CD4-positive, alpha-beta T cell (primary cell): ENCODE measurements at regions not wholly inside any gene's neighbourhood (a gene's known extent, or its start where the extent isn't known, plus 50 kb on each side); places are given as distances from the start of the nearest gene placed in this dataset.

ENCODE experiments used
- ATAC-seq: fragments of 200-7000 bp; cut with Tn5 transposase; one replicate; pipeline ENCODE4 v1.10.0; 2022; ENCODE audit warnings: mild to moderate bottlenecking; ENCODE audit not compliant: poor library complexity
- CTCF ChIA-PET: fragments of 350-600 bp; sonication (Branson Sonifier 250); formaldehyde crosslinking; loops from one replicate; lab custom pipeline; 2021; ENCODE audit warnings: antibody characterized with exemption, inconsistent platforms; lab: Charles Lee
- POLR2A ChIA-PET: fragments of 350-600 bp; sonication (Branson Sonifier 250); formaldehyde crosslinking; loops from one replicate; lab custom pipeline; 2021; ENCODE audit warnings: antibody characterized with exemption, inconsistent platforms; lab: Charles Lee
- DNase-seq, 14 experiments: peaks; one replicate each; pipeline ENCODE4 v3.0.0-alpha.2; 2013 to 2020; ENCODE audit warnings: mixed read lengths in 2 of 14
- H3K27ac ChIP-seq, 2 donors: one replicate each; pipeline versions ENCODE4 v1.5.1 to v1.7.0; 2013; ENCODE audit warnings: low read length in 2 of 2, low read depth in 1 of 2, mild to moderate bottlenecking in 1 of 2
- H3K27me3 ChIP-seq, 2 experiments: 1 replicate in 1 of 2; 2 replicates in 1 of 2; pipeline versions ENCODE4 v1.6.1 to v1.7.0; 2013; ENCODE audit warnings: low read length in 2 of 2, control low read depth in 1 of 2, mild to moderate bottlenecking in 1 of 2, moderate library complexity in 1 of 2; ENCODE audit not compliant: insufficient read depth in 2 of 2, control insufficient read depth in 1 of 2
- H3K36me3 ChIP-seq: one replicate; pipeline ENCODE4 v1.6.1; 2013; ENCODE audit warnings: low read length, control low read depth; ENCODE audit not compliant: insufficient read depth
- H3K4me1 ChIP-seq: one replicate; pipeline ENCODE4 v1.6.1; 2013; ENCODE audit warnings: low read length, control low read depth; ENCODE audit not compliant: insufficient read depth
- H3K4me3 ChIP-seq: one replicate; pipeline ENCODE4 v1.5.1; 2013; ENCODE audit warnings: mild to moderate bottlenecking, low read length, moderate library complexity
- H3K9me3 ChIP-seq, 2 experiments: 1 replicate in 1 of 2; 2 replicates in 1 of 2; pipeline versions ENCODE4 v1.6.1 to v1.7.0; 2013; ENCODE audit warnings: low read length in 2 of 2, mild to moderate bottlenecking in 2 of 2, control low read depth in 1 of 2, moderate library complexity in 1 of 2; ENCODE audit not compliant: control insufficient read depth in 1 of 2, insufficient read depth in 1 of 2
- H3K27ac Mint-ChIP-seq: one replicate; pipeline ENCODE4 v1.8.0; 2020; ENCODE audit warnings: mixed read lengths
- H3K27me3 Mint-ChIP-seq: one replicate; pipeline ENCODE4 v1.8.0; 2021; ENCODE audit warnings: mixed read lengths
- H3K36me3 Mint-ChIP-seq: one replicate; pipeline ENCODE4 v1.8.0; 2021; ENCODE audit warnings: low read depth, mixed read lengths
- H3K4me1 Mint-ChIP-seq: one replicate; pipeline ENCODE4 v1.8.0; 2021; ENCODE audit warnings: low read depth, mixed read lengths
- H3K4me3 Mint-ChIP-seq: one replicate; pipeline ENCODE4 v1.8.0; 2020; ENCODE audit warnings: mild to moderate bottlenecking, mixed read lengths
- H3K9me3 Mint-ChIP-seq: one replicate; pipeline ENCODE4 v1.8.0; 2020; ENCODE audit warnings: mixed read lengths
- CTCF ChIP-seq: fragments of 200-600 bp; IDR thresholded peaks from one replicate; pipeline ENCODE4 v1.8.0; 2022; ENCODE audit warnings: antibody characterized with exemption, mild to moderate bottlenecking
- intact Hi-C, 2 experiments: fragments of 100-400 bp; cut with DNase I in 1 of 2; cut with micrococcal nuclease in 1 of 2; formaldehyde crosslinking; loops; one replicate each; pipeline versions ENCODE4 v1.15.1 to v1.9.0; 2023 to 2025; cut with DNase I, micrococcal nuclease

- H3K27ac ChIP-seq: no peak overlapping the region
- POLR2A ChIA-PET: no interaction called here
- H3K9me3 ChIP-seq: peaks cover 0 to 13% of the 10 kb centered on the region in 2 experiments
- no peaks in the 10 kb centered on the region for H3K4me1 ChIP-seq
- Mint-ChIP-seq H3K4me3 (no peak overlapping the region), H3K4me1 (no peaks in the 10 kb centered on the region), H3K36me3 (no peaks in the 10 kb centered on the region), H3K9me3 (no peaks in the 10 kb centered on the region), H3K27ac (no peak overlapping the region), H3K27me3 (no peaks in the 10 kb centered on the region)
- intact Hi-C loops: no loop called here
- no peak overlapping the region for H3K4me3 ChIP-seq
- no peaks in the 10 kb centered on the region for H3K27me3 ChIP-seq
- TF ChIP-seq CTCF: no peak
- ATAC-seq (no peak), DNase-seq (no peak)
- CTCF ChIA-PET: no interaction called here
- no peaks in the 10 kb centered on the region for H3K36me3 ChIP-seq
Measured at GRCh38 chr22:47567126-47568090, 805.0 kb downstream of the TBC1D22A start.

- ChIA-PET POLR2A (no interaction called here), CTCF (no interaction called here)
- no peak overlapping the region for H3K4me3 Mint-ChIP-seq
- no peak overlapping the region for H3K27ac Mint-ChIP-seq
- no peak for TF ChIP-seq CTCF
- ATAC-seq: no peak
- H3K9me3 Mint-ChIP-seq: no peaks in the 10 kb centered on the region
- Histone ChIP-seq H3K9me3 (peaks cover 0 to 14% of the 10 kb centered on the region in 2 experiments), H3K4me3 (no peak overlapping the region), H3K36me3 (no peaks in the 10 kb centered on the region), H3K27ac (no peak overlapping the region), H3K4me1 (no peaks in the 10 kb centered on the region), H3K27me3 (no peaks in the 10 kb centered on the region)
- H3K4me1 Mint-ChIP-seq: no peaks in the 10 kb centered on the region
- no peaks in the 10 kb centered on the region for H3K27me3 Mint-ChIP-seq
- H3K36me3 Mint-ChIP-seq: no peaks in the 10 kb centered on the region
- no peak for DNase-seq
- intact Hi-C loops: no loop called here
Measured at GRCh38 chr22:47566491-47566890, 804.0 kb downstream of the TBC1D22A start.

DNA sequence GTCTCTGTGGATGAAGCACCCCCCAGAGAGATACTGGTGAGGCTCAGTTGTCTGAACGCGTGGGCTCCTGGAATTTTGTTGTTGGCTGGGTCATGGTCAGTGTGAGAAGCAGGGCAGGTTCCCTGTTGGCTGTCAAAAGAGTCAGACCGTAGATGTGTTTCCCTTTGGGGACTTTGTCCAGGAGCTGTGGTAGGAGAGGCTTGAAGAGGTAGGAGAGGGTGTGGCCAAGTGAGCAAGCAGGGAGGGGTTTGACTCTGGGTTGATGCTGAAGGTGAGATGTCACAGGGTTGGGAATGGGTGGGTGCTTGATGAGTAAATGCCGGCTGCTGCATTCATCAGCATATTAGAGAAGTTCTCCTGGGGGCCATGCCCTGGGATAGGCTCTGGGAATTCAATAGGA is 803.2 kb downstream of the TBC1D22A start:
- Histone ChIP-seq H3K36me3 (no peaks in the 10 kb centered on the region), H3K27me3 (peaks cover 0 to 2% of the 10 kb centered on the region in 2 experiments), H3K27ac (no peak overlapping the region), H3K9me3 (peaks cover 0 to 14% of the 10 kb centered on the region in 2 experiments), H3K4me1 (no peaks in the 10 kb centered on the region), H3K4me3 (no peak overlapping the region)
- DNase-seq (no peak), ATAC-seq (no peak)
- Mint-ChIP-seq H3K9me3 (no peaks in the 10 kb centered on the region), H3K4me3 (no peak overlapping the region), H3K36me3 (no peaks in the 10 kb centered on the region), H3K27ac (no peak overlapping the region), H3K4me1 (no peaks in the 10 kb centered on the region), H3K27me3 (no peaks in the 10 kb centered on the region)
- intact Hi-C loops: no loop called here
- no peak for TF ChIP-seq CTCF
- POLR2A ChIA-PET: no interaction called here
- CTCF ChIA-PET: no interaction called here
